Activated T-helper 17 cell treated with anti-CD3 and anti-CD28 coated beads, Interleukin-2, amount 50 U/mL, for 72 hours (primary cell): ENCODE measurements at regions not wholly inside any gene's neighbourhood (a gene's known extent, or its start where the extent isn't known, plus 50 kb on each side); places are given as distances from the start of the nearest gene placed in this dataset.

Source experiments
- ATAC-seq: fragments of 150-1000 bp; cut with Tn5 transposase; replicated peaks from 2 replicates; pipeline ENCODE4 v1.10.0; 2021; ENCODE audit warnings: mild to moderate bottlenecking, moderate library complexity
- H3K27ac Mint-ChIP-seq: one replicate; pipeline ENCODE4 v1.8.0; 2022; ENCODE audit warnings: mixed read lengths
- H3K27me3 Mint-ChIP-seq: one replicate; pipeline ENCODE4 v1.8.0; 2022; ENCODE audit warnings: mixed read lengths
- H3K36me3 Mint-ChIP-seq: one replicate; pipeline ENCODE4 v1.8.0; 2022; ENCODE audit warnings: low read depth, mild to moderate bottlenecking, mixed read lengths
- H3K4me1 Mint-ChIP-seq: one replicate; pipeline ENCODE4 v1.8.0; 2022; ENCODE audit warnings: mixed read lengths
- H3K4me3 Mint-ChIP-seq: one replicate; pipeline ENCODE4 v1.8.0; 2022; ENCODE audit warnings: mild to moderate bottlenecking, mixed read lengths
- H3K9me3 Mint-ChIP-seq: one replicate; pipeline ENCODE4 v1.8.0; 2022; ENCODE audit warnings: mixed read lengths

- no peak for ATAC-seq
- Mint-ChIP-seq H3K27me3 (no peaks in the 10 kb centered on the region), H3K36me3 (no peaks in the 10 kb centered on the region), H3K4me1 (no peaks in the 10 kb centered on the region), H3K27ac (no peak overlapping the region), H3K9me3 (no peaks in the 10 kb centered on the region), H3K4me3 (no peak overlapping the region)
These were observed 632.4 kb upstream of the SLC8A1 start for GRCh38 chr2:41084321-41084720.

- no peaks in the 10 kb centered on the region for H3K36me3 Mint-ChIP-seq
- H3K27me3 Mint-ChIP-seq = no peaks in the 10 kb centered on the region
- no peak for ATAC-seq
- H3K27ac Mint-ChIP-seq = no peak overlapping the region
- no peak overlapping the region for H3K4me3 Mint-ChIP-seq
- H3K9me3 Mint-ChIP-seq = no peaks in the 10 kb centered on the region
- H3K4me1 Mint-ChIP-seq = no peaks in the 10 kb centered on the region
These were observed 636.1 kb upstream of the SLC8A1 start for GRCh38 chr2:41087946-41088345.

- H3K27ac Mint-ChIP-seq = no peak overlapping the region
- H3K4me1 Mint-ChIP-seq = no peaks in the 10 kb centered on the region
- ATAC-seq = no peak
- H3K4me3 Mint-ChIP-seq = no peak overlapping the region
- peaks cover 7% of the 10 kb centered on the region for H3K9me3 Mint-ChIP-seq
- H3K27me3 Mint-ChIP-seq = no peaks in the 10 kb centered on the region
- H3K36me3 Mint-ChIP-seq = no peaks in the 10 kb centered on the region
These were observed 649.4 kb upstream of the SLC8A1 start for GRCh38 chr2:41101281-41101680.

GRCh38 chr2:41109744-41110143 lies 657.9 kb upstream of the SLC8A1 start:
- no peak for ATAC-seq
- Mint-ChIP-seq H3K27me3 (no peaks in the 10 kb centered on the region), H3K9me3 (peaks cover 10% of the 10 kb centered on the region), H3K36me3 (no peaks in the 10 kb centered on the region), H3K27ac (no peak overlapping the region), H3K4me1 (no peaks in the 10 kb centered on the region), H3K4me3 (no peak overlapping the region)

- no peak for ATAC-seq
- no peaks in the 10 kb centered on the region for H3K36me3 Mint-ChIP-seq
These were observed 660.1 kb upstream of the SLC8A1 start for GRCh38 chr2:41111836-41112627.

GRCh38 chr2:41116106-41116797 lies 664.4 kb upstream of the SLC8A1 start:
- Mint-ChIP-seq H3K27ac (no peak overlapping the region), H3K36me3 (no peaks in the 10 kb centered on the region), H3K9me3 (peaks cover 10% of the 10 kb centered on the region), H3K4me1 (no peaks in the 10 kb centered on the region), H3K4me3 (no peak overlapping the region), H3K27me3 (no peaks in the 10 kb centered on the region)
- no peak for ATAC-seq

More at GRCh38 chr2:41111836-41112627, 660.1 kb upstream of the SLC8A1 start:
- Mint-ChIP-seq H3K9me3 (peaks cover 7% of the 10 kb centered on the region), H3K27me3 (no peaks in the 10 kb centered on the region), H3K27ac (no peak overlapping the region), H3K4me1 (no peaks in the 10 kb centered on the region), H3K4me3 (no peak overlapping the region)

- Mint-ChIP-seq H3K4me3 (no peak overlapping the region), H3K4me1 (no peaks in the 10 kb centered on the region), H3K9me3 (peaks cover 9% of the 10 kb centered on the region), H3K27me3 (no peaks in the 10 kb centered on the region), H3K27ac (no peak overlapping the region), H3K36me3 (no peaks in the 10 kb centered on the region)
- no peak for ATAC-seq
These were observed 667.6 kb upstream of the SLC8A1 start for GRCh38 chr2:41119489-41119888.

GRCh38 chr2:41123341-41123740 lies 671.5 kb upstream of the SLC8A1 start:
- no peak for ATAC-seq
- H3K4me3 Mint-ChIP-seq = no peak overlapping the region
- H3K4me1 Mint-ChIP-seq = no peaks in the 10 kb centered on the region
- no peak overlapping the region for H3K27ac Mint-ChIP-seq
- H3K36me3 Mint-ChIP-seq = no peaks in the 10 kb centered on the region
- no peaks in the 10 kb centered on the region for H3K27me3 Mint-ChIP-seq
- peaks cover 16% of the 10 kb centered on the region for H3K9me3 Mint-ChIP-seq

- H3K27me3 Mint-ChIP-seq = no peaks in the 10 kb centered on the region
- H3K4me1 Mint-ChIP-seq = no peaks in the 10 kb centered on the region
- H3K4me3 Mint-ChIP-seq = no peak overlapping the region
- no peaks in the 10 kb centered on the region for H3K36me3 Mint-ChIP-seq
- no peak overlapping the region for H3K27ac Mint-ChIP-seq
- no peak for ATAC-seq
- H3K9me3 Mint-ChIP-seq = peaks cover 17% of the 10 kb centered on the region
These were observed 675.5 kb upstream of the SLC8A1 start for GRCh38 chr2:41127351-41127750.

- H3K4me1 Mint-ChIP-seq = no peaks in the 10 kb centered on the region
- no peak for ATAC-seq
- H3K27me3 Mint-ChIP-seq = no peaks in the 10 kb centered on the region
- H3K27ac Mint-ChIP-seq = no peak overlapping the region
- H3K9me3 Mint-ChIP-seq = peaks cover 11% of the 10 kb centered on the region
- no peaks in the 10 kb centered on the region for H3K36me3 Mint-ChIP-seq
- no peak overlapping the region for H3K4me3 Mint-ChIP-seq
These were observed 678.1 kb upstream of the SLC8A1 start for GRCh38 chr2:41129988-41130387.

- H3K9me3 Mint-ChIP-seq = no peaks in the 10 kb centered on the region
- no peak overlapping the region for H3K4me3 Mint-ChIP-seq
- no peaks in the 10 kb centered on the region for H3K4me1 Mint-ChIP-seq
- H3K36me3 Mint-ChIP-seq = no peaks in the 10 kb centered on the region
- ATAC-seq = no peak
- H3K27me3 Mint-ChIP-seq = no peaks in the 10 kb centered on the region
- no peak overlapping the region for H3K27ac Mint-ChIP-seq
These were observed 685.1 kb upstream of the SLC8A1 start for GRCh38 chr2:41137031-41137430.

- H3K27me3 Mint-ChIP-seq = no peaks in the 10 kb centered on the region
- no peak for ATAC-seq
- H3K4me1 Mint-ChIP-seq = no peaks in the 10 kb centered on the region
- no peaks in the 10 kb centered on the region for H3K36me3 Mint-ChIP-seq
- H3K9me3 Mint-ChIP-seq = no peaks in the 10 kb centered on the region
- no peak overlapping the region for H3K4me3 Mint-ChIP-seq
- H3K27ac Mint-ChIP-seq = no peak overlapping the region
These were observed 689.4 kb upstream of the SLC8A1 start for GRCh38 chr2:41141146-41141791.

- Mint-ChIP-seq H3K27me3 (no peaks in the 10 kb centered on the region), H3K36me3 (no peaks in the 10 kb centered on the region), H3K9me3 (no peaks in the 10 kb centered on the region), H3K27ac (no peak overlapping the region), H3K4me3 (no peak overlapping the region), H3K4me1 (no peaks in the 10 kb centered on the region)
- no peak for ATAC-seq
These were observed 690.6 kb upstream of the SLC8A1 start for GRCh38 chr2:41142478-41142877.

- Mint-ChIP-seq H3K4me1 (no peaks in the 10 kb centered on the region), H3K9me3 (no peaks in the 10 kb centered on the region), H3K27ac (no peak overlapping the region), H3K4me3 (no peak overlapping the region), H3K36me3 (no peaks in the 10 kb centered on the region), H3K27me3 (no peaks in the 10 kb centered on the region)
- ATAC-seq = no peak
These were observed 693.2 kb upstream of the SLC8A1 start for GRCh38 chr2:41145066-41145465.

- ATAC-seq = no peak
- Mint-ChIP-seq H3K4me3 (no peak overlapping the region), H3K27me3 (no peaks in the 10 kb centered on the region), H3K27ac (no peak overlapping the region), H3K4me1 (no peaks in the 10 kb centered on the region), H3K9me3 (no peaks in the 10 kb centered on the region), H3K36me3 (no peaks in the 10 kb centered on the region)
These were observed 697.2 kb upstream of the SLC8A1 start for GRCh38 chr2:41149054-41149453.
